ENCODE measurements at regions not wholly inside any gene's neighbourhood (a gene's known extent, or its start where the extent isn't known, plus 50 kb on each side); places are given as distances from the start of the nearest gene placed in this dataset.
"Not testable (repeated sequence)": the region's sequence is repeated elsewhere in the genome, so short reads cannot be mapped to it uniquely, and the experiment has no call there.

- Histone ChIP-seq H3K27ac (ENCODE audit: low read depth, low read length) (no peak overlapping the region), H3K9me3 (ENCODE audit: control insufficient read depth in 3 of 3, low read length in 3 of 3) (peaks cover 0 to under 1% (median 0%) of the 10 kb centered on the region in 3 donors), H3K4me3 (ENCODE audit: low read length in 3 of 3) (no peak overlapping the region), H3K9ac (ENCODE audit: low read depth in 1 of 3, low read length in 3 of 3) (no peak overlapping the region), H3K4me1 (ENCODE audit: control insufficient read depth in 3 of 3, insufficient read depth in 3 of 3, low read length in 3 of 3) (no peaks in the 10 kb centered on the region), H3K27me3 (ENCODE audit: control insufficient read depth in 3 of 3, insufficient read depth in 3 of 3, low read length in 3 of 3) (no peaks in the 10 kb centered on the region), H3K36me3 (ENCODE audit: control insufficient read depth in 3 of 3, insufficient read depth in 3 of 3, low read length in 3 of 3) (no peaks in the 10 kb centered on the region)
Observed at GRCh38 chr10:62981096-62981495, 152.0 kb upstream of the NRBF2 start.

GRCh38 chr10:62980687-62981086 lies 152.4 kb upstream of the NRBF2 start:
- Histone ChIP-seq H3K9me3 (ENCODE audit: control insufficient read depth in 3 of 3, low read length in 3 of 3) (peaks cover 0 to 3% (median 0%) of the 10 kb centered on the region in 3 donors), H3K4me3 (ENCODE audit: low read length in 3 of 3) (no peak overlapping the region), H3K4me1 (ENCODE audit: control insufficient read depth in 3 of 3, insufficient read depth in 3 of 3, low read length in 3 of 3) (no peaks in the 10 kb centered on the region), H3K36me3 (ENCODE audit: control insufficient read depth in 3 of 3, insufficient read depth in 3 of 3, low read length in 3 of 3) (no peaks in the 10 kb centered on the region), H3K27me3 (ENCODE audit: control insufficient read depth in 3 of 3, insufficient read depth in 3 of 3, low read length in 3 of 3) (no peaks in the 10 kb centered on the region), H3K27ac (ENCODE audit: low read depth, low read length) (no peak overlapping the region), H3K9ac (ENCODE audit: low read depth in 1 of 3, low read length in 3 of 3) (no peak overlapping the region)

GRCh38 chr10:62979921-62980320 lies 153.2 kb upstream of the NRBF2 start:
- Histone ChIP-seq H3K9ac (ENCODE audit: low read depth in 1 of 3, low read length in 3 of 3) (no peak overlapping the region), H3K4me3 (ENCODE audit: low read length in 3 of 3) (no peak overlapping the region), H3K4me1 (ENCODE audit: control insufficient read depth in 3 of 3, insufficient read depth in 3 of 3, low read length in 3 of 3) (no peaks in the 10 kb centered on the region), H3K27me3 (ENCODE audit: control insufficient read depth in 3 of 3, insufficient read depth in 3 of 3, low read length in 3 of 3) (no peaks in the 10 kb centered on the region), H3K36me3 (ENCODE audit: control insufficient read depth in 3 of 3, insufficient read depth in 3 of 3, low read length in 3 of 3) (no peaks in the 10 kb centered on the region), H3K27ac (ENCODE audit: low read depth, low read length) (no peak overlapping the region), H3K9me3 (ENCODE audit: control insufficient read depth in 3 of 3, low read length in 3 of 3) (peaks cover 0 to 3% (median 0%) of the 10 kb centered on the region in 3 donors)

- Histone ChIP-seq H3K27me3 (ENCODE audit: control insufficient read depth in 3 of 3, insufficient read depth in 3 of 3, low read length in 3 of 3) (no peaks in the 10 kb centered on the region), H3K4me3 (ENCODE audit: low read length in 3 of 3) (no peak overlapping the region), H3K9me3 (ENCODE audit: control insufficient read depth in 3 of 3, low read length in 3 of 3) (peaks cover 0 to 3% (median 0%) of the 10 kb centered on the region in 3 donors)
Observed at GRCh38 chr10:62978482-62978881, 154.6 kb upstream of the NRBF2 start.

GRCh38 chr10:62974795-62975194 lies 158.3 kb upstream of the NRBF2 start:
- not testable (repeated sequence) for H3K9ac ChIP-seq (ENCODE audit: low read depth in 1 of 3, low read length in 3 of 3); H3K4me3 ChIP-seq (ENCODE audit: low read length in 3 of 3); H3K27me3 ChIP-seq (ENCODE audit: control insufficient read depth in 3 of 3, insufficient read depth in 3 of 3, low read length in 3 of 3); H3K36me3 ChIP-seq (ENCODE audit: control insufficient read depth in 3 of 3, insufficient read depth in 3 of 3, low read length in 3 of 3); H3K9me3 ChIP-seq (ENCODE audit: control insufficient read depth in 3 of 3, low read length in 3 of 3); H3K4me1 ChIP-seq (ENCODE audit: control insufficient read depth in 3 of 3, insufficient read depth in 3 of 3, low read length in 3 of 3); H3K27ac ChIP-seq (ENCODE audit: low read depth, low read length)

More at GRCh38 chr10:62978482-62978881, 154.6 kb upstream of the NRBF2 start:
- no peak overlapping the region for H3K27ac ChIP-seq (ENCODE audit: low read depth, low read length)
- no peaks in the 10 kb centered on the region for H3K4me1 ChIP-seq (ENCODE audit: control insufficient read depth in 3 of 3, insufficient read depth in 3 of 3, low read length in 3 of 3)
- H3K36me3 ChIP-seq (ENCODE audit: control insufficient read depth in 3 of 3, insufficient read depth in 3 of 3, low read length in 3 of 3), result no peaks in the 10 kb centered on the region
- H3K9ac ChIP-seq (ENCODE audit: low read depth in 1 of 3, low read length in 3 of 3), result no peak overlapping the region

GRCh38 chr10:62972103-62972502 lies 155.9 kb upstream of the EGR2 start:
- no peak overlapping the region for H3K27ac ChIP-seq (ENCODE audit: low read depth, low read length)
- no peaks in the 10 kb centered on the region for H3K4me1 ChIP-seq (ENCODE audit: control insufficient read depth in 3 of 3, insufficient read depth in 3 of 3, low read length in 3 of 3)
- no peak overlapping the region for H3K9ac ChIP-seq (ENCODE audit: low read depth in 1 of 3, low read length in 3 of 3)
- no peaks in the 10 kb centered on the region for H3K36me3 ChIP-seq (ENCODE audit: control insufficient read depth in 3 of 3, insufficient read depth in 3 of 3, low read length in 3 of 3)
- no peaks in the 10 kb centered on the region for H3K27me3 ChIP-seq (ENCODE audit: control insufficient read depth in 3 of 3, insufficient read depth in 3 of 3, low read length in 3 of 3)
- H3K9me3 ChIP-seq (ENCODE audit: control insufficient read depth in 3 of 3, low read length in 3 of 3), result peaks cover 0 to 3% (median 0%) of the 10 kb centered on the region in 3 donors
- no peak overlapping the region for H3K4me3 ChIP-seq (ENCODE audit: low read length in 3 of 3)

GRCh38 chr10:62964026-62964425 lies 147.9 kb upstream of the EGR2 start:
- Histone ChIP-seq H3K27me3 (ENCODE audit: control insufficient read depth in 3 of 3, insufficient read depth in 3 of 3, low read length in 3 of 3) (no peaks in the 10 kb centered on the region), H3K4me3 (ENCODE audit: low read length in 3 of 3) (no peak overlapping the region), H3K4me1 (ENCODE audit: control insufficient read depth in 3 of 3, insufficient read depth in 3 of 3, low read length in 3 of 3) (peaks cover 0 to under 1% (median 0%) of the 10 kb centered on the region in 3 donors), H3K9ac (ENCODE audit: low read depth in 1 of 3, low read length in 3 of 3) (no peak overlapping the region), H3K36me3 (ENCODE audit: control insufficient read depth in 3 of 3, insufficient read depth in 3 of 3, low read length in 3 of 3) (no peaks in the 10 kb centered on the region), H3K9me3 (ENCODE audit: control insufficient read depth in 3 of 3, low read length in 3 of 3) (no peaks in the 10 kb centered on the region), H3K27ac (ENCODE audit: low read depth, low read length) (no peak overlapping the region)

- Histone ChIP-seq H3K27me3 (ENCODE audit: control insufficient read depth in 3 of 3, insufficient read depth in 3 of 3, low read length in 3 of 3) (no peaks in the 10 kb centered on the region), H3K27ac (ENCODE audit: low read depth, low read length) (no peak overlapping the region), H3K9ac (ENCODE audit: low read depth in 1 of 3, low read length in 3 of 3) (no peak overlapping the region), H3K36me3 (ENCODE audit: control insufficient read depth in 3 of 3, insufficient read depth in 3 of 3, low read length in 3 of 3) (no peaks in the 10 kb centered on the region), H3K4me3 (ENCODE audit: low read length in 3 of 3) (no peak overlapping the region), H3K9me3 (ENCODE audit: control insufficient read depth in 3 of 3, low read length in 3 of 3) (no peaks in the 10 kb centered on the region), H3K4me1 (ENCODE audit: control insufficient read depth in 3 of 3, insufficient read depth in 3 of 3, low read length in 3 of 3) (peaks cover 0 to 10% (median 0%) of the 10 kb centered on the region in 3 donors)
Observed at GRCh38 chr10:62961951-62962523, 145.9 kb upstream of the EGR2 start.

- Histone ChIP-seq H3K27me3 (ENCODE audit: control insufficient read depth in 3 of 3, insufficient read depth in 3 of 3, low read length in 3 of 3) (no peaks in the 10 kb centered on the region), H3K36me3 (ENCODE audit: control insufficient read depth in 3 of 3, insufficient read depth in 3 of 3, low read length in 3 of 3) (no peaks in the 10 kb centered on the region), H3K9me3 (ENCODE audit: control insufficient read depth in 3 of 3, low read length in 3 of 3) (no peaks in the 10 kb centered on the region), H3K27ac (ENCODE audit: low read depth, low read length) (no peak overlapping the region), H3K4me1 (ENCODE audit: control insufficient read depth in 3 of 3, insufficient read depth in 3 of 3, low read length in 3 of 3) (peaks cover 0 to 10% (median 0%) of the 10 kb centered on the region in 3 donors), H3K4me3 (ENCODE audit: low read length in 3 of 3) (no peak overlapping the region), H3K9ac (ENCODE audit: low read depth in 1 of 3, low read length in 3 of 3) (no peak overlapping the region)
Observed at GRCh38 chr10:62960416-62960815, 144.2 kb upstream of the EGR2 start.

- Histone ChIP-seq H3K4me3 (ENCODE audit: low read length in 3 of 3) (no peak overlapping the region), H3K36me3 (ENCODE audit: control insufficient read depth in 3 of 3, insufficient read depth in 3 of 3, low read length in 3 of 3) (no peaks in the 10 kb centered on the region), H3K4me1 (ENCODE audit: control insufficient read depth in 3 of 3, insufficient read depth in 3 of 3, low read length in 3 of 3) (peaks cover 0 to 10% (median 0%) of the 10 kb centered on the region in 3 donors), H3K9ac (ENCODE audit: low read depth in 1 of 3, low read length in 3 of 3) (no peak overlapping the region), H3K27ac (ENCODE audit: low read depth, low read length) (no peak overlapping the region), H3K9me3 (ENCODE audit: control insufficient read depth in 3 of 3, low read length in 3 of 3) (no peaks in the 10 kb centered on the region), H3K27me3 (ENCODE audit: control insufficient read depth in 3 of 3, insufficient read depth in 3 of 3, low read length in 3 of 3) (no peaks in the 10 kb centered on the region)
Observed at GRCh38 chr10:62959553-62959952, 143.4 kb upstream of the EGR2 start.
